ENCODE measurements at regions not wholly inside any gene's neighbourhood (a gene's known extent, or its start where the extent isn't known, plus 50 kb on each side); places are given as distances from the start of the nearest gene placed in this dataset.
"Not testable (repeated sequence)": the region's sequence is repeated elsewhere in the genome, so short reads cannot be mapped to it uniquely, and the experiment has no call there.

DNA sequence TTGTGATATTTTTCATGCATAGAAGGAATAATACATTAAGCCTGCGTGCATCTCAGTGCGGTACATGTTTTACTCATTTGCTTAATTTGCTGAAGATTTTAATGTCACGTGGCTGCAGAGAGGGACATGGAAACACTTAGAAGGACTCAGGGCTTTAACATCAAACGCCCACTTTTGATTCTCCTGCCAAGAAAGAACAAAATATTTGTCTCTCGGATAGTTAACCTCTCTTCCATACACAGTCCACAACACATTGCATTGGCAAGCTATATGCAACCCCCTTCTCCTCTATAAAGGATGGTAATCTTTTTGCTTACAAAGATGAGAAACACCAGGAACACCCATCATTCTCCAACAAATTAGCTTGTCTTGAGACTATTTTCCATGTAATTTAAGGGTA is 148.0 kb upstream of the NRP1 start:
- ChIA-PET CTCF (no interaction called here), POLR2A (ENCODE audit: low non-redundant PET) (no interaction called here)
- TF ChIP-seq EZH2 (IDR thresholded peaks at IDR 0.05; ENCODE audit: borderline replicate concordance, low read depth, low read length, poor library complexity, severe bottlenecking) (no peak), CTCF (conservative IDR thresholded peaks at IDR 0.05; ENCODE audit: low read depth, low read length) (no peak)
- BruUV-seq (replicated peaks) = no TSS peak
- Histone ChIP-seq H3K9me3 (ENCODE audit: low read depth, low read length, poor library complexity, severe bottlenecking) (no peaks in the 10 kb centered on the region), H3K27ac (ENCODE audit: low read depth, low read length, poor library complexity, severe bottlenecking) (no peak overlapping the region), H3K36me3 (ENCODE audit: insufficient read depth, low read length, poor library complexity, severe bottlenecking) (no peaks in the 10 kb centered on the region), H3K4me3 (ENCODE audit: low read depth, low read length, poor library complexity, severe bottlenecking) (no peak overlapping the region), H3K4me1 (ENCODE audit: insufficient read depth, low read length, poor library complexity, severe bottlenecking) (peaks cover 31% of the 10 kb centered on the region), H3K27me3 (replicated peaks; ENCODE audit: insufficient read depth, low read depth, low read length, poor library complexity) (no peaks in the 10 kb centered on the region)
- DNase-seq (ENCODE audit: low spot score) = no peak
- intact Hi-C loops (cut with micrococcal nuclease; ENCODE audit: unreplicated experiment) = no loop called here

DNA sequence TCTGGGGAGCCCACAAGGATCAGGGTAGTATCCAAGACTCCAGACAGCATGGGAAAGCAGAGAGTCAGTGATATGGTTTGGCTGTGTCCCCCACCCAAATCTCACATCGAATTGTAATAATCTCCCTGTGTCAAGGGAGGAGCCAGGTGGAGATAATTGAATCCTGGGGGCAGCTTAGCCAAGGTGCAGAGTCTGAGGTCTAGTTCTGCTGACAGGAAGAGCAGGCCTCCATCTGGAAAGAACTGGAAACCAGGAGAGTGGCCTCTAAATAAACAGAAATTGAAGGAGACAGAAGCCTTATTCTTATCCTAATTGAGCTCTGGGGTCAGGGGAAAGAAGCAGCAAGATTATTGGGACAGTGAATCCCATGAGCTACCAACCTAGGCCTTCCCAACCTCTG is 146.7 kb upstream of the NRP1 start:
- Histone ChIP-seq H3K36me3 (ENCODE audit: insufficient read depth, low read length, poor library complexity, severe bottlenecking) (no peaks in the 10 kb centered on the region), H3K27me3 (replicated peaks; ENCODE audit: insufficient read depth, low read depth, low read length, poor library complexity) (no peaks in the 10 kb centered on the region), H3K9me3 (ENCODE audit: low read depth, low read length, poor library complexity, severe bottlenecking) (no peaks in the 10 kb centered on the region), H3K4me3 (ENCODE audit: low read depth, low read length, poor library complexity, severe bottlenecking) (no peak overlapping the region), H3K4me1 (ENCODE audit: insufficient read depth, low read length, poor library complexity, severe bottlenecking) (peaks cover 31% of the 10 kb centered on the region), H3K27ac (ENCODE audit: low read depth, low read length, poor library complexity, severe bottlenecking) (no peak overlapping the region)
- DNase-seq (ENCODE audit: low spot score) = no peak
- CTCF ChIA-PET = no interaction called here
- intact Hi-C loops (cut with micrococcal nuclease; ENCODE audit: unreplicated experiment) = no loop called here
- TF ChIP-seq CTCF (conservative IDR thresholded peaks at IDR 0.05; ENCODE audit: low read depth, low read length) = no peak
- TF ChIP-seq EZH2 (IDR thresholded peaks at IDR 0.05; ENCODE audit: borderline replicate concordance, low read depth, low read length, poor library complexity, severe bottlenecking) = no peak
- POLR2A ChIA-PET (ENCODE audit: low non-redundant PET) = no interaction called here
- no TSS peak for BruUV-seq (replicated peaks)

GRCh38 chr10:33480417-33480816 is 145.9 kb upstream of the NRP1 start:
- BruUV-seq (replicated peaks); CTCF ChIA-PET; H3K4me3 ChIP-seq (ENCODE audit: low read depth, low read length, poor library complexity, severe bottlenecking); H3K9me3 ChIP-seq (ENCODE audit: low read depth, low read length, poor library complexity, severe bottlenecking); POLR2A ChIA-PET (ENCODE audit: low non-redundant PET); intact Hi-C loops (cut with micrococcal nuclease; ENCODE audit: unreplicated experiment); H3K27me3 ChIP-seq (replicated peaks; ENCODE audit: insufficient read depth, low read depth, low read length, poor library complexity); DNase-seq (ENCODE audit: low spot score); H3K27ac ChIP-seq (ENCODE audit: low read depth, low read length, poor library complexity, severe bottlenecking); H3K36me3 ChIP-seq (ENCODE audit: insufficient read depth, low read length, poor library complexity, severe bottlenecking): not testable (repeated sequence)
- H3K4me1 ChIP-seq (ENCODE audit: insufficient read depth, low read length, poor library complexity, severe bottlenecking) = peaks cover 29% of the 10 kb centered on the region

GRCh38 chr10:33478675-33479125 is 144.2 kb upstream of the NRP1 start:
- CTCF ChIA-PET = no interaction called here
- TF ChIP-seq EZH2 (IDR thresholded peaks at IDR 0.05; ENCODE audit: borderline replicate concordance, low read depth, low read length, poor library complexity, severe bottlenecking) (no peak), CTCF (conservative IDR thresholded peaks at IDR 0.05; ENCODE audit: low read depth, low read length) (no peak)
- intact Hi-C loops (cut with micrococcal nuclease; ENCODE audit: unreplicated experiment) = loop anchor here (10.0 kb wide), 1 partner anchor 64 kb away; no protein-coding TSS in a partner anchor
- H3K27me3 ChIP-seq (replicated peaks; ENCODE audit: insufficient read depth, low read depth, low read length, poor library complexity) = no peaks in the 10 kb centered on the region
- H3K4me1 ChIP-seq (ENCODE audit: insufficient read depth, low read length, poor library complexity, severe bottlenecking) = peaks cover 12% of the 10 kb centered on the region
- H3K4me3 ChIP-seq (ENCODE audit: low read depth, low read length, poor library complexity, severe bottlenecking) = no peak overlapping the region
- H3K9me3 ChIP-seq (ENCODE audit: low read depth, low read length, poor library complexity, severe bottlenecking) = no peaks in the 10 kb centered on the region
- DNase-seq (ENCODE audit: low spot score) = no peak
- POLR2A ChIA-PET (ENCODE audit: low non-redundant PET) = no interaction called here
- H3K36me3 ChIP-seq (ENCODE audit: insufficient read depth, low read length, poor library complexity, severe bottlenecking) = no peaks in the 10 kb centered on the region
- BruUV-seq (replicated peaks) = no TSS peak
- H3K27ac ChIP-seq (ENCODE audit: low read depth, low read length, poor library complexity, severe bottlenecking) = no peak overlapping the region
